Activated B cell treated with CpG ODN at 0.5 μM for 24 hours (primary cell): ENCODE measurements at regions not wholly inside any gene's neighbourhood (a gene's known extent, or its start where the extent isn't known, plus 50 kb on each side); places are given as distances from the start of the nearest gene placed in this dataset.
"Not testable (repeated sequence)": the region's sequence is repeated elsewhere in the genome, so short reads cannot be mapped to it uniquely, and the experiment has no call there.

Experiments
- ATAC-seq: fragments of 200-7000 bp; cut with Tn5 transposase; one replicate; pipeline ENCODE4 v1.10.0; 2021; ENCODE audit warnings: low read depth, mild to moderate bottlenecking, moderate library complexity
- CTCF ChIA-PET: fragments of 350-600 bp; sonication (Branson Sonifier 250); formaldehyde crosslinking; loops from one replicate; lab custom pipeline; 2021; ENCODE audit warnings: antibody characterized with exemption; lab: Charles Lee
- POLR2A ChIA-PET: fragments of 350-600 bp; sonication (Branson Sonifier 250); formaldehyde crosslinking; loops from one replicate; lab custom pipeline; 2021; ENCODE audit warnings: antibody characterized with exemption; lab: Charles Lee
- DNase-seq: peaks from one replicate; pipeline ENCODE4 v3.0.0; 2022
- H3K27ac Mint-ChIP-seq: one replicate; pipeline ENCODE4 v1.8.0; 2020; ENCODE audit warnings: mixed read lengths
- H3K27me3 Mint-ChIP-seq: one replicate; pipeline ENCODE4 v1.8.0; 2021; ENCODE audit warnings: mixed read lengths
- H3K36me3 Mint-ChIP-seq: one replicate; pipeline ENCODE4 v1.8.0; 2021; ENCODE audit warnings: low read depth, mixed read lengths
- H3K4me1 Mint-ChIP-seq: one replicate; pipeline ENCODE4 v1.8.0; 2021; ENCODE audit warnings: mixed read lengths
- H3K4me3 Mint-ChIP-seq: one replicate; pipeline ENCODE4 v1.8.0; 2020; ENCODE audit warnings: mild to moderate bottlenecking, mixed read lengths
- H3K9me3 Mint-ChIP-seq: one replicate; pipeline ENCODE4 v1.8.0; 2020; ENCODE audit warnings: mixed read lengths
- CTCF ChIP-seq: fragments of 200-600 bp; IDR thresholded peaks from one replicate; pipeline ENCODE4 v1.8.0; 2022; ENCODE audit warnings: antibody characterized with exemption, mild to moderate bottlenecking
- intact Hi-C: fragments of 100-400 bp; cut with micrococcal nuclease; formaldehyde crosslinking; loops from one replicate; pipeline ENCODE4 v1.15.1; 2024

GRCh38 chr2:118752762-118753429, 94.6 kb downstream of the EN1 start:
- H3K4me1 Mint-ChIP-seq: no peaks in the 10 kb centered on the region
- intact Hi-C loops: no loop called here
- no peak for TF ChIP-seq CTCF
- CTCF ChIA-PET: no interaction called here
- no peak overlapping the region for H3K4me3 Mint-ChIP-seq
- DNase-seq (no peak), ATAC-seq (no peak)
- H3K27ac Mint-ChIP-seq: no peak overlapping the region
- no peaks in the 10 kb centered on the region for H3K9me3 Mint-ChIP-seq
- no peaks in the 10 kb centered on the region for H3K36me3 Mint-ChIP-seq
- POLR2A ChIA-PET: no interaction called here
- peaks cover 7% of the 10 kb centered on the region for H3K27me3 Mint-ChIP-seq

DNA sequence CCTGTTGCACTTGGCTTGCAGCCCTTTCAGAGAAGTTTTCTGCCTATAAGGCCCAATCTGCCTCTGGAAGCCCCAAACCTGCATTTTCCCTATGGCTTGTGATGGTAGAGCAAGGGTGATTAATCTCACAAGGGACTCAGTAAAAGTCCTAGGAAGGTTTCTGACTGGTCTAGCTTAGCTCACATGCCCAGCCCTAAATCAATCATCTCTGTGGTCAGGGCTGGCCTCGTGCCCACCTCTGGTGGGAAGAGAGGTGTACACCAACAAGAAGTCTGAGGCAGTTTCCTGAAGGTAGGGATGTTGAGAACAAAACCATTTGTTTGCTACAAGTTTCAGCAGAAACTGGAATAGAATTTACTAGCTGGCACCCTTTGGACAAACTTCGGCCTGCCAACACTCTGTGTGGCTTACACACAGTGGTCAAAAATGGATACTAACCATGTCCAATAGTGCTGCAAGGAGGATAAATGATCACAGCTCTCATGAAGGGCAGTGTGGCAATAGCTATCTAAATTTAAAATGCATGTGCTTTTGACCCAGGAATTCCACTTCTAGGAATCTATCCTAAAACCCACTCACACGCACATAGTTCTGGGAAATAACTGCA, 96.4 kb downstream of the EN1 start:
- peaks cover 7% of the 10 kb centered on the region for H3K27me3 Mint-ChIP-seq
- H3K9me3 Mint-ChIP-seq: peaks cover 2% of the 10 kb centered on the region
- DNase-seq: no peak
- TF ChIP-seq CTCF: no peak
- no peak overlapping the region for H3K4me3 Mint-ChIP-seq
- CTCF ChIA-PET: no interaction called here
- intact Hi-C loops: no loop called here
- no peak overlapping the region for H3K27ac Mint-ChIP-seq
- no peaks in the 10 kb centered on the region for H3K36me3 Mint-ChIP-seq
- ATAC-seq: no peak
- no peaks in the 10 kb centered on the region for H3K4me1 Mint-ChIP-seq
- POLR2A ChIA-PET: no interaction called here

GRCh38 chr2:118748245-118748885, 99.1 kb downstream of the EN1 start:
- Mint-ChIP-seq H3K36me3 (no peaks in the 10 kb centered on the region), H3K27me3 (peaks cover 7% of the 10 kb centered on the region), H3K27ac (no peak overlapping the region), H3K4me3 (no peak overlapping the region), H3K4me1 (no peaks in the 10 kb centered on the region), H3K9me3 (peaks cover 18% of the 10 kb centered on the region)
- DNase-seq (no peak), ATAC-seq (no peak)
- POLR2A ChIA-PET: no interaction called here
- CTCF ChIA-PET: no interaction called here
- intact Hi-C loops: no loop called here
- no peak for TF ChIP-seq CTCF

- DNase-seq: no peak
- no peaks in the 10 kb centered on the region for H3K36me3 Mint-ChIP-seq
- no peak overlapping the region for H3K27ac Mint-ChIP-seq
- intact Hi-C loops: no loop called here
- ChIA-PET POLR2A (no interaction called here), CTCF (no interaction called here)
- no peak for TF ChIP-seq CTCF
- H3K4me1 Mint-ChIP-seq: no peaks in the 10 kb centered on the region
- ATAC-seq: no peak
- peaks cover 21% of the 10 kb centered on the region for H3K9me3 Mint-ChIP-seq
- H3K4me3 Mint-ChIP-seq: no peak overlapping the region
- H3K27me3 Mint-ChIP-seq: peaks cover 5% of the 10 kb centered on the region
These were observed 99.8 kb downstream of the EN1 start for GRCh38 chr2:118747637-118748036.

- H3K4me3 Mint-ChIP-seq: no peak overlapping the region
- H3K36me3 Mint-ChIP-seq: no peaks in the 10 kb centered on the region
- peaks cover 22% of the 10 kb centered on the region for H3K9me3 Mint-ChIP-seq
- CTCF ChIA-PET: no interaction called here
- no peaks in the 10 kb centered on the region for H3K4me1 Mint-ChIP-seq
- no peak for TF ChIP-seq CTCF
- POLR2A ChIA-PET: no interaction called here
- peaks cover 5% of the 10 kb centered on the region for H3K27me3 Mint-ChIP-seq
- DNase-seq (no peak), ATAC-seq (no peak)
- H3K27ac Mint-ChIP-seq: no peak overlapping the region
- intact Hi-C loops: no loop called here
These were observed 100.4 kb downstream of the EN1 start for GRCh38 chr2:118747066-118747465.

- peaks cover 22% of the 10 kb centered on the region for H3K9me3 Mint-ChIP-seq
- H3K27ac Mint-ChIP-seq, POLR2A ChIA-PET, H3K4me1 Mint-ChIP-seq, H3K36me3 Mint-ChIP-seq, ATAC-seq, H3K4me3 Mint-ChIP-seq, DNase-seq, H3K27me3 Mint-ChIP-seq, CTCF ChIA-PET, intact Hi-C loops: not testable (repeated sequence)
These were observed 102.7 kb downstream of the EN1 start for GRCh38 chr2:118744682-118745181.
